NCI-H510A (cell line): ENCODE measurements at regions not wholly inside any gene's neighbourhood (a gene's known extent, or its start where the extent isn't known, plus 50 kb on each side); places are given as distances from the start of the nearest gene placed in this dataset.

ENCODE experiments used
- DNase-seq: peaks from one replicate; lab custom pipeline; 2025; lab: John Stamatoyannopoulos, UW

- DNase-seq = no peak
Observed at GRCh38 chr9:80359941-80360881, 788.4 kb downstream of the TLE4 start.

DNA sequence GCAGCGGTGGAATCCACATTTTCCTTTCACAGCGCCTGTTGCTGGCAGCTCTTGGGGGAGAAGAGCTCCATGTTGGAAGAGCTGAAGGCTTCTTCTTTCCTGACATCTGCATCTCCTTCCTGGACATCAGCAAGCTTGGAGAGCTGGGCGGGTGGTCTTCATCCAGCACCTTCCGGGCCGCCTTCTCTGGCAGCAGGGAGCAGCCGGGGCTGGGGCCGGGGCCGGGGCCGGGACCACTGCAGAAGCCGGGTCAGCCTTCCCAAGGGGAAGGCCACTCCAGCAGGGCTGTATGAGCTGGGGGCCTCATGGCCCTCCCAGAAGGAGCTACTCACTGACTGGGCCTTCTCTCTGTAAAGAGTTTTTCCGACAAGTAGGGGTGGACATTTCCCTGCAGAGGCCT lies 787.5 kb downstream of the TLE4 start:
- DNase-seq = no peak

DNA sequence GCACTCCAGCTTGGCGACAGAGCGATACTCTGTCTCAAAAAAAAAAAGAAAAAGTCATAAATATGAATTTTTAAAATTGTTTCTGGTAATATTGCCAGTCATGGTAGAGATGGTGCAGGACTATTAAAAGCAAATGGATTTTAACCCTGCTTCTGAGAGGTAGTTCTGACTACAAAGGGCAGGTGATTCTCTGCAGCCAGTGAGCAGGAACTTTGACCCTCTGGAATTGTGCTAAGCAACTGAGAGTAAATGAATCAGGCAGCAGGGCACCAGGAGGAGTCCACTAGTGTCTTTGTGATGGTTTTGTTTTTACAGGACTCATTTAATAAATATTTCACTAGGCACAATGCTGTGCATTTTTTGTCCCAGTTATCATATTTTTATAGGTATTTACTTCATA lies 781.2 kb downstream of the TLE4 start:
- no peak for DNase-seq

DNA sequence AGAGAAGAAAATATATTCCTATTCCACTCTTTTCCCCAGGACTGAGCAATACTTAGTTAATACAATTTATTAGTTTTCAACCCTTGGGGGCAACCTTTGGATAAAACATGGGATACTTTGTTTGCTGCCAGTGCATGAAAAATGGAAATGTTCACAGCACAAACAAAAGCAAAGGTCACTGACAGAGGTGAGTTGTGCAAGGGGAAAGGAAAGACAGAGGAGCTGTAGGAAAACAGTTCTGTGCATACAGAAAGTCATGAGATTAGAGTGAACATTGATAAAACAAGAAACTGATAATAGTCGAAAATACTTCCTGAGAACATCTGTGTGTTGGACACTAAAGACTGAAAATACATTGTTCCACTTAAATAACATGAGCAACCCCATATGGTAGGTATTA lies 779.8 kb downstream of the TLE4 start:
- DNase-seq = no peak

DNA sequence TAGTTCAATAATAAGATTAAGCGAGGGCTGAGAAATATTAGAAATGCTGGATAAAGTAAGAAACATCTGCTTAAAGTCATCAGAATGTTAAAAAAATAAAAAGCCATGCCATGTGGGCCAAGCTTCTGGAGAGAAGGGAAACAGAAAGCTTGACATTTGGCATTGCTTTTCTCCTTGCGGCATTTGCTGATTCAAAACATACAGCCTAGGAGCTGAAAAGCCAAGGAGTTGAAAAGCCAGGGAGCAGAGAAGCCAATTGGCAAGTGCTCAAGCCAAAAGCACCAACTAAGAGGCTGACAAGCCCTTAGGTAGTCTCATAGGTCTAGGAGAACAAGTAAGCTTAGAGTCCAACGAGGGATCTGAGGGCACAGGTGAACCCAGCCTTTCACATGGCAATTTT lies 754.3 kb downstream of the TLE4 start:
- no peak for DNase-seq

DNA sequence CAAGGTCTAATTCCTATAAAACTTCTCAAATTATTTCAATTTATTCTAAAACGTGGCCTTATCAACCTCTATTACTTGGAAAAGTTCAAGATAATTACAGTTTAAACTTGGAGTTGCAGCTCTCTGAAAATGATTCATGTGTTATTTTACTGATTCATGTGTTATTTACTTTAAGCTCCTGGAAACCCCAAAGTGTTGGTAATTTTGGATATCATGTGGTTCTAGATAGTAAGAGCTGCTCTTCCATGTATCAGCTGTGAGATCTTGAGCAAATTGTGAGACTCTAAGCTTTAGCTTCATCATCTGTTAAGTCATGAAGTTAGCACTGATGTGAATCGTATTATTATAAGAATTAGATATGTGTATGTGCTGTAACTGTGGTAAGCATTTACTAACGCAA lies 749.2 kb downstream of the TLE4 start:
- no peak for DNase-seq

GRCh38 chr9:80320480-80320879 lies 748.7 kb downstream of the TLE4 start:
- DNase-seq = no peak

- DNase-seq = no peak
Observed at GRCh38 chr9:80305136-80305535, 733.4 kb downstream of the TLE4 start.

- no peak for DNase-seq
Observed at GRCh38 chr9:80294955-80295354, 723.2 kb downstream of the TLE4 start.

DNA sequence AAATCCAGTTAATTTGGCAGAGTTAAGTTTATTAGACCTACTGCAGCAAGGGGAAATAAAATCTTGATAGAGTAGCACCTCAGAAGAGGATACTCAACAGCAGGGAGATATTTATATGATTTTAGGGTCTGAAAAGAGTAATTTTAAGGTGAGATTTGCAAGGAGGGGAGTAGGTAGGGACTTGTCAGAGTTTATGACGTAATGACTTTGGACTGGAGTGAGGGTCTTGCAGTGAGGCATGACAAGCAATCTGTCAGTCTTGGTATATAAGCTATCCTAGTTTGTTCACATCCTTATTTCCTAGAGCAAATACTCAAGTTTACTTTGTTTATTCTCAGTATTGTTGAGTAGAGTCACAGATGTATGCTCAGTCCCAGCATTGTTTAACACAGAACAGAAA lies 722.6 kb downstream of the TLE4 start:
- no peak for DNase-seq

DNA sequence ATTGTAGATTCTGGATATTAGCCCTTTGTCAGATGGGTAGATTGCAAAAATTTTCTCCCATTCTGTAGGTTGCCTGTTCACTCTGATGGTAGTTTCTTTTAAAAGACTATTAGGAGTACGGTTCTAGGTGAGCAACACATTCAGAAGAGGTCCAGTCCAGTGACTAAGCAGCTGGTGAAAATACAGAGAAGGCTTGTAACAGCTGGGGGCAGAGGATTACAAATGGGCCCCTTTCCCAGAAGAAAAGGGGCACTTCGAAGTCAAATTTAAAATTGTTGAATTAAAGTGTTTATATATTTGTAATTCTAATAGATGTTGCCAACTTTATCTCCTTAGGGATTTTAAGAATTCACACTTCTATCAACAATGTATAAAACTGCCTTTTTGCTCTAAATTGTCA lies 720.5 kb downstream of the TLE4 start:
- no peak for DNase-seq

DNA sequence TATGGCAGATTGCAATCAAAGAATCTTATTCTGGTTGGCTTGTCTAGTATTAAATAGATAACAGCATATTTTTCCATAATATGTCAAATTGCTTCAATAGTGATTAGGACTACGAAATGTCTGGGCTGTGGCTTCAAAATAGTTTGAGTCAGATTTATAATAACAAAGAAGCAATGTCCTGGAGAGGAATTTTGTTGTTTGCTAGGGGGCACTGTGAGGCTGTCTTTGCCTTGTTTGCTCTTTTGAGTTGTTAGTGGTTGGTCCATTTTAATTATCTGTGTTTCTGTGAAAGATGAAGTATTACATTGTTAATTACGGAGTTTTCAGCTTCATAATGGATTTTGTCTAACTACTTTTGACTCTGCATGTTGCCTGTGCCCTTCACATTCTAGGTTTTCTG lies 713.6 kb downstream of the TLE4 start:
- no peak for DNase-seq

DNA sequence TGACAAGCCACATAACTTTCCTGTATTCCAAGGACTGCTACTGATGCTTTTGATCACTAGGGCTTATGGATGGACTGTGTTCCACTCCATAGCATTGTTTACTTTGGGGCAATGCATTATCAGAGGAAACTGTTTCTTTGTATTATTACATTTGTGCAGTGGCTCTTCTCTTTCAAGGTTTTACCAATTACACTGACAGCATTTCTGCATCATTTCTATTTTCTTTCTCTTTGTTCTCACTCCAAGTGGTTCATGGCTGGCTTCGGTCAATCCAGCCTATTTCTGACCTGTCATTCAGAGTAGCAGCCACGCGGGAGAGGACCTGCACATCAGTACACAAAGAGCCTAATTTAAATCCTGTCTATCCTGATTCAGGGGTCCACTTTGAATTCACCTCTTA lies 711.0 kb downstream of the TLE4 start:
- DNase-seq = no peak

GRCh38 chr9:80259079-80259478 lies 687.3 kb downstream of the TLE4 start:
- DNase-seq = no peak

- no peak for DNase-seq
Observed at GRCh38 chr9:80251778-80252177, 680.0 kb downstream of the TLE4 start.

- no peak for DNase-seq
Observed at GRCh38 chr9:80242022-80242421, 670.3 kb downstream of the TLE4 start.

GRCh38 chr9:80235752-80236151 lies 664.0 kb downstream of the TLE4 start:
- no peak for DNase-seq

- no peak for DNase-seq
Observed at GRCh38 chr9:80233906-80234305, 662.1 kb downstream of the TLE4 start.

GRCh38 chr9:80233102-80233843 lies 661.5 kb downstream of the TLE4 start:
- no peak for DNase-seq

DNA sequence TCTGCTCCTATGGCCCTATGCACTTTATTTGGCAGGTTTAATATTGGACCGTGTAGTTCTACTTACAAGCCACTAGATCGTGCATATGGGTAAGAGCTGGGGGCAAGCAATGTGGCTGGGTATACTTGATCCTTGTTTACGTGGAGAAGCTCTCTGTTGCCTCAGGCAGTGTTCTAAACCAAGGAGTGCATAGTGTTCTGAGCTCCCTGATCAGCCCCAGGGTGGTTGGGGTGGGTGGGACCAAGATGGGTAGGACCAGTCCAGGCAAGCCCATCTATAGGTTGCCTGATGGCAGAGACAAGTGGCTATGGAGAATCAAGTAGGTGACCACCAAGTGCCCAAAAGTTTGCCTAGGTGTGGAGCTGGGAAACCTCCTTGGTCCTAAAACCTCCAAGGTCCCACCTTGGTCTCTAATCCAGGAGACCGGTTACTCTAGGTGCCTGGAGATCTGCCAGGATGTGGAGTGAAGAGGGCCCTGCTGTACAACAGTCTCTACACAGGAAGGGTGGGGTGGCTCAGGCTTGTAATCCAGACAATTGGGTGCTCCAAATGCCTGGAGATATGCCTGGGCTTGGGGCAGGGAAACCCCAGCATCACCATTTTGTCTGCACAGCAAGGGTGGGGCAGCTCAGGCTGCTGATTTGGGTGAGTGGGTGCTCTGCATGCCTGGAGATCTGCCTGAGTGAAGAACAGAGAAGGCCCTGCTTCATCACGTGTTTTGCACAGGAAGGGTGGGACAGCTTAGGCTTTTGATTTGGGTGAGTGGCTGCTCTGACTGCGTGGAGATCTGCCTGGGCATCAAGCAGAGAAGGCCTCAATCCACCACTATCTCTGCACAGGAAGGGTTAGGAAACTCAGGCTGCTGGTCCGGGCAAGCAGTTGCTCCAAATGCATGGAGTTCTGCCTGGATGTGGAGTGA lies 659.8 kb downstream of the TLE4 start:
- no peak for DNase-seq

DNA sequence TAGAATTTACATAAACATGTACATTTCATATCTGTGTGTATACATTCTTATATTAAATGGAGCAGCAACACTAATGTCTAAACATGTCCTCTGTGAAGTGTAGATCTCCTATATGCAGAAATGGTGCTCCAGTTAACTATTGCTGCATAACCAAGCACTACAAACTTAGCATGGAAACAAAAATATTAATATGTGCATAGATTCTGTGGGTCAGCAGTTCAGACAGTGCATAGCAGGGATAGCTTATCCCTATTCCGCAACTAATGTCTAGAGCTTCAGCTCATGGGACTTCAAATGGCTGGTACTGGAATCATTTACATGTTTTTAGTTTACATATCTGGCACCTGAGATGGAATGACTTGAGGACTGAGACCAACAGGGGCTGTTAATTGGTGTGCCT lies 652.1 kb downstream of the TLE4 start:
- no peak for DNase-seq

- DNase-seq = no peak
Observed at GRCh38 chr9:80222466-80223169, 650.9 kb downstream of the TLE4 start.
